ENCODE measurements at regions not wholly inside any gene's neighbourhood (a gene's known extent, or its start where the extent isn't known, plus 50 kb on each side); places are given as distances from the start of the nearest gene placed in this dataset.

GRCh38 chr15:35293353-35294130 is 208.4 kb upstream of the NANOGP8 start:
- no peak for DNase-seq (ENCODE audit: low spot score)
- Histone ChIP-seq H3K9me3 (no peaks in the 10 kb centered on the region), H3K4me3 (no peak overlapping the region), H3K4me1 (no peaks in the 10 kb centered on the region), H3K27me3 (no peaks in the 10 kb centered on the region), H3K36me3 (no peaks in the 10 kb centered on the region), H3K27ac (no peak overlapping the region)
- no peak for TF ChIP-seq CTCF (IDR thresholded peaks at IDR 0.05)

GRCh38 chr15:35290301-35290721 is 205.2 kb upstream of the NANOGP8 start:
- no peak overlapping the region for H3K4me3 ChIP-seq
- H3K4me1 ChIP-seq = no peaks in the 10 kb centered on the region
- TF ChIP-seq CTCF (IDR thresholded peaks at IDR 0.05) = no peak

GRCh38 chr15:35289024-35289617 is 204.0 kb upstream of the NANOGP8 start:
- H3K4me1 ChIP-seq = no peaks in the 10 kb centered on the region
- no peaks in the 10 kb centered on the region for H3K9me3 ChIP-seq
- no peak for DNase-seq (ENCODE audit: low spot score)
- peak; percentile 60 to 79 for TF ChIP-seq CTCF (IDR thresholded peaks at IDR 0.05)
- H3K4me3 ChIP-seq = no peak overlapping the region
- H3K27ac ChIP-seq = no peak overlapping the region
- H3K27me3 ChIP-seq = no peaks in the 10 kb centered on the region
- no peaks in the 10 kb centered on the region for H3K36me3 ChIP-seq

More at GRCh38 chr15:35290301-35290721, 205.2 kb upstream of the NANOGP8 start:
- Histone ChIP-seq H3K36me3 (no peaks in the 10 kb centered on the region), H3K27ac (no peak overlapping the region), H3K27me3 (no peaks in the 10 kb centered on the region), H3K9me3 (no peaks in the 10 kb centered on the region)
- no peak for DNase-seq (ENCODE audit: low spot score)

- Histone ChIP-seq H3K27me3 (no peaks in the 10 kb centered on the region), H3K9me3 (no peaks in the 10 kb centered on the region), H3K4me3 (no peak overlapping the region), H3K36me3 (no peaks in the 10 kb centered on the region), H3K27ac (no peak overlapping the region), H3K4me1 (no peaks in the 10 kb centered on the region)
- no peak for DNase-seq (ENCODE audit: low spot score)
- no peak for TF ChIP-seq CTCF (IDR thresholded peaks at IDR 0.05)
These were observed 203.5 kb upstream of the NANOGP8 start for GRCh38 chr15:35288580-35288979.

- Histone ChIP-seq H3K36me3 (no peaks in the 10 kb centered on the region), H3K27me3 (no peaks in the 10 kb centered on the region), H3K4me3 (no peak overlapping the region), H3K9me3 (no peaks in the 10 kb centered on the region), H3K27ac (no peak overlapping the region), H3K4me1 (no peaks in the 10 kb centered on the region)
- TF ChIP-seq CTCF (IDR thresholded peaks at IDR 0.05) = no peak
- DNase-seq (ENCODE audit: low spot score) = no peak
These were observed 201.6 kb upstream of the NANOGP8 start for GRCh38 chr15:35286721-35287120.
